ENCODE measurements at regions not wholly inside any gene's neighbourhood (a gene's known extent, or its start where the extent isn't known, plus 50 kb on each side); places are given as distances from the start of the nearest gene placed in this dataset.

DNA sequence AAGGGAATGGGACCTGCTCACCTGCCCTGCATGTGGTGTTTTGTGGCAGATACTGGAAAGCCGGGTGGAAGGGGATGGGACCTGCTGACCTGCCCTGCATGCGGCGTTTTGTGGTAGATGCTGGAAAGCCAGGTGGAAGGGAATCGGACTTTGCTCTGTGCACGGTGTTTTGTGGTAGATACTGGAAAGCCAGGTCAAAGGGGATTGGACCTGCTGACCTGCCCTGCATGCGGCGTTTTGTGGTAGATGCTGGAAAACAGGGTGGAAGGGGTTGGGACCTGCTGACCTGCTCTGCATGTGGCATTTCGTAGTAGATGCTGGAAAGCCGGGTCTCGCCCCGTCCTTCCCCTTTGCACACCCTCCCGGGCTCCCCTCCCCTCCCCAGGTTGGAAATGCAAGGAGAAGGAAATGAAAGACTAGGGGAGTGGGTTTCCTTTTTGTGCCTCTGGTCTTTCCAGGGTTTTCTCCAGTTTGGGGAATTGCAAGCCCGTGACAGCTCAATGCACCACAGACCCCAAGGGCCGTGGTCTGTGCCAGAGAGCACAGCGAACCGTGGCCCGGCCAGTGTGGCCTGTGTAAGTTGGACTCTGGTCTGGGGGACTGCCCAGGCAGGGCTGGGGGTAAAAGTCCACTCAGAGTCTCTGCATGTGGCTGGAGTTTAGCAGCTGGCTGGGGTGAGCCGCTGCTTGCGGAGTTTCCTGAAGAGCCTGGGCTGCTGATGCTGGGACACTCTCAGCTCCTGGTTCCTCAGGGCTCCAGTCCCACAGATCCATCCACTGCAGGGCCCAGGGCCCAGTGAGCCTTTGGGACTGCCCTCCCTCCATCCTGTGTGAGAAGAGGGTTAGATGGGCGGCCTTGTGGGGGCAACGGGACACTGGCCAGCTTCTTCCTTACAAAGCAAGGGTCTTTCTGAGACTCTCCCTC lies 105.5 kb downstream of the CRYAA start:
- no peak for DNase-seq (ENCODE audit: low spot score)

DNA sequence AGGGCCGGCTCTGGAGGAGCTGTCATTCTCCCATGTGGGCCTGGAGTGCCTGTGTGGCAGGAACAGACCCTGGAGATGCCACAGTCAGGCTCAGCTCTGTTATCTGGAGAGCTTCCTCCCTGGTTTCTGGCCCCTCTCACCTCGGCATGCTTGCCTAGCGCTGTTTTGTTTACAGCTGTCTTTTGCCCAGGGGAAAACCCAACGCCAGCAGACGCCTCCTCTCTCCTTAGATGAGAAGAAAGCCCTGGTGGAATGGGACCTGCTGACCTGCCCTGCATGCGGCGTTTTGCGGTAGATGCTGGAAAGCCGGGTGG lies 104.9 kb downstream of the CRYAA start:
- no peak for DNase-seq (ENCODE audit: low spot score)

DNA sequence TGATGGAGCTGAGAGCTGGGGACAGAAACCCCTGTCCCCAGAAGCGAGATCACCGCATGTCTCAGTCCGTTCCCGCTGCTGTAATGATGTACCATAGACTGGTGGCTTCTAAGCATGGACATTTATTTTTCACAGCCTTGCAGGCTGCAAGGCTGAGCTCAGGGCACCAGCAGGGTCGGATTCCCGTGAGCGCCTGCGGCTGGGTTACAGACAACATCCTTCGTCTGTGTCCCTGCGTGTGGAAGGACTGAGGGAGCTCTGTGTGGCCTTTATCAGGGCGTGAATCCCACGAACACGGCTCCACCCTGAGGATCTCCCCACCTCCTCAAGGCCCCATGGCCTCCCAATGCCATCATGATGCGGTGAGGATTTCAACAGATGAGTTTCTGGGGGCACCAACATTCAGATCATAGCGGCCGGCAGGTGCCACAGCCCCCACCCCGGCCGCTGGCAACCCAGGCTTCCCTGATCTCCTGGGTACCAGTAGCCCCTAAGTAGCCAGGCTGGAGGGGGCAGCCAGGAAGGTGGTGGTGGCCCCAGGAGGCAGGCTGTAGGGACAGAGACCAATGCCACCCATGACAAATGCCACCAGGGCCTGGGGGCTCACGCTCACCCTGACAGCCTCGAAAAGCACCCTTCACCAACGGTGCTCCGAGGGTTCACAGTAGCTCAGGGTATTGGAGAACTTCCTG lies 104.4 kb downstream of the CRYAA start:
- no peak for DNase-seq (ENCODE audit: low spot score)

DNA sequence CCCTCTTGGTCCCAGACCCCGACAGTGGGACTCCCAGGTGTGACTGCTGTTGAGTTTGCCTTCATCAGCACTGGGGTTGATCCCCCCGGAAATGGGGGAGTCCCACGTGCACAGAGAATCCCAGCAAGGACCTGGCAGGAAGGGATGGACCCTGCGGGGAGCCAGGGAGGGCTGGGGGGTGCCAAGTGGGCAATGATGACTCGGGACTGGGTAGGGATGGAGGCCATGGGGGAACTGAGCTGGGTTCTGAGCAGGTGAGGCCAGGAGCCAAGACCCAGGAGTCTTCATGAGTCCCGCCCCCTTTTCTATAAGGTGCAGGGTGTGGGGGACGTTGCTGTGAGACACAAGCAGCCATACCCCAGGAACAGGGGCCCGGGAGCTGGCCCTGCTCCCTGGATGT lies 103.8 kb downstream of the CRYAA start:
- DNase-seq (ENCODE audit: low spot score), result no peak

DNA sequence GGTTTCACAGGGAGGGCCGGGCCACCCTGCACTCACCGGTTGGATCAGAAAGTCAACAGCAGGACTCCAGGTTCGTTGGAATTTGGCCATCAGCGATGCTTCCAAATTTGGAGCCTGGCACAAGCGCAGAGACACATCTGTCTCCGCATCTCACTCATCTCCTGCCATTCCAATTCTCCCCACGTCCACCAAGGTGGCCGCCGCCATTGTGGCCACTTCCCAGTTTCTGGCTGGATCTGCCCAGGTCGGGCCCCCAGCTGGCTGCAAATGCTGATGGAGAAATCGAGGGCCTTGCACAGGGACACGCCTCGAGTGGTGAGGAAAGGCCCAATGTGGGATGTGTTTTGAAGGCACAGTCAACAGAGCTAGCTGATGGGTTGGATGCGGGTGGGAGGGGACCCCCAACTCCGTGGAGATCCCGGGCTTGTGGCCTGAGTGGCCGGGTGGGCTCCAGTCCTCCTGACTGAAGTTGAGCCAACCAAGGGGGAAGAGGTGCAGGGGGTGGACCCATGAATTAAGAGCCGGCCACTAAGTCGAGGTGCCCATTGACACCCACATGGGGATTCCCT lies 102.7 kb downstream of the CRYAA start:
- DNase-seq (ENCODE audit: low spot score), result no peak

DNA sequence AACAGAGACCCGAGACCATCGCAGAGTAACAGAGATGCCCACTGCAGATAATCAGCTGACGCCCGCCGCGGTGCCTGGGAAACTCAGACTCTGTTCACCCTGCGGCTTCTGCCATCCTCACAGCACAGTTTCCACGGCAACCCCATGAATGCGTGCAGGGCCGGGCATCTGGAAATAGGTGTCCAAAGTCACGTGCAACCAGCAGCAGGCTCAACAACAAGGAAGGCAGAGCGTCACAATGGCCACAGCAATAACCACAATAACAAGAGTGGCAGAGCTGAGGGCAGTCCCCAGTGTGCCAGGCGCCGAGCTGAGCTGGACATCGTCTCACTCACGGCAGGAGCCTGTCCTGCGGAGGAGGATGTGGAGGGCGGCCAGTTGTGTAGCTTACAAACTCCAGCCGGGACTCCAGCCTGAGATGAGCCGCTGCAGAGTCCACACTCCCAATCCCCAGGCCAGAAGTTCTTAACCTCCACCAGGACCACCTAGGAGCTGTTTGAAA lies 102.0 kb downstream of the CRYAA start:
- no peak for DNase-seq (ENCODE audit: low spot score)

DNA sequence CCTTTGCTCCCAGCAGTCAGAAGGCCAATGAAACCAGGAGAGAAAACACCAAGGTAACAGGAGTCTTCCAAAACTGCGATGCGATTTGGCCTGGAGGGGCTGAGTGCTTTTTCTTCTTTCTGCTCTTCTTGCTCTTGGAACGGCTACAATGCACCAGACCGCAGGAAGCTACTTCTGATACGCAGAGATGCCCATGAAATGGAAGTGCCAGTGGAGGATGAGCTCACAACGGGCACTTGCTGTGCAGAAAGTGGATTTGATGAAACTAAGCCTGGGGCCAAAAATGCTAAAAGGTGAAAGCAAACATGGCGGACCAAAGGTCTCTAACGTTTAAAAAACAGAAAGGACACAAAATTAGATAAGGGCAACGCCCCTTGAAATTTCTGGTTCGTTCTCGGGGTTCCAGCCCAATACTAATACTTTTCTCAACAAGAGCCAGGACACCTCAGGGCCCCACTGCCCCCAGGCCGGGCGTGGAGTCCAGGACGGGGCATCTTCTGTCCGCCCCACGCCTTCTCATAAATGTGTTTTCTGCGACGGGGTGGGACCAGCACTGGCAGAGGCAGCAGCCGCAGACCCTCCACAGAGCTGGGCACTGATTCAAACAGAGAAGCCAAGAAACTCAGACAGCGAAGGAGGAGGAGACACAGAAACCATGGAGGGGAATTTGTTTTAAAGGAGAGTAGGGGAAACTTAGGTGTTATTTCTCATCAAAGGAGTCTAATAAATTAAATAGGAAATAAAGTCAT lies 101.3 kb downstream of the CRYAA start:
- no peak for DNase-seq (ENCODE audit: low spot score)

DNA sequence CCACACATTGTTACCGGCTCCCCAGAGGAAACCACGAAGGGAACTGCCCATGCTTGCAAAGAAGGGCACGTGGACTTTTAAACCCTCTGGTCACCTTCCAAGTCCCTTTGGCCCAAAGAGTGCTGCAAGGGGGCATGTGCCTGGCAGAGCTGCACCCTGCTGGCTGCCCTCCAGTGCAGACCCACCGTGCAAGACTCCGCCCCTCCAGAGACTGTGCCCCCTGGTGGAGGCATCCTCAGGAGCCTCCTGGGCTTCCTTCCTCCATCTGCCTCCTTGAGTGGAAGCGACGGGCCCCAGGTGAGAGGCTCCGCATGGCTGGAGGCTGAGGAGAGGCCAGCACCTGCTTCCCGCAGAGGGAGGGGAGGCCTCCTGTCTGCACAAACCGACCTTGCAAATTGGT lies 100.6 kb downstream of the CRYAA start:
- no peak for DNase-seq (ENCODE audit: low spot score)

DNA sequence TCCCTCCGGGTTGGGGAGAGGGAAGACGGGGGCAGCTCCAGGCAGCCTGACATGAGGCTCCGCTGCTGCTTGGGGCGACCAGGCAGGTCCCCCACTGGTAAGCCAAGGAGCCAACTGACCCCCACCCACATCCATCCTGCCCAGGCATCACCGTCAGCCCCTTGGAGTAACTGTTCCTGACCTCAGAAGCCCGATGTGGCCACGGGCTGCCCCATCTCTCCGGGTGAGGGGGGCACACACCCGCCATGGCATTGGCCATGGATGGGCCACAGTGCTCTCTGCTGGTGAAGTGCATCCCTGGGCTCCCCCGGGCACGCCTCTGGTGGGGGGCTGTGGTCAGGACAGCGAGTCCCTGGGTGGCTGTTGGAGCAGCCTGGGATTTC lies 100.0 kb downstream of the CRYAA start:
- DNase-seq (ENCODE audit: low spot score), result no peak

DNA sequence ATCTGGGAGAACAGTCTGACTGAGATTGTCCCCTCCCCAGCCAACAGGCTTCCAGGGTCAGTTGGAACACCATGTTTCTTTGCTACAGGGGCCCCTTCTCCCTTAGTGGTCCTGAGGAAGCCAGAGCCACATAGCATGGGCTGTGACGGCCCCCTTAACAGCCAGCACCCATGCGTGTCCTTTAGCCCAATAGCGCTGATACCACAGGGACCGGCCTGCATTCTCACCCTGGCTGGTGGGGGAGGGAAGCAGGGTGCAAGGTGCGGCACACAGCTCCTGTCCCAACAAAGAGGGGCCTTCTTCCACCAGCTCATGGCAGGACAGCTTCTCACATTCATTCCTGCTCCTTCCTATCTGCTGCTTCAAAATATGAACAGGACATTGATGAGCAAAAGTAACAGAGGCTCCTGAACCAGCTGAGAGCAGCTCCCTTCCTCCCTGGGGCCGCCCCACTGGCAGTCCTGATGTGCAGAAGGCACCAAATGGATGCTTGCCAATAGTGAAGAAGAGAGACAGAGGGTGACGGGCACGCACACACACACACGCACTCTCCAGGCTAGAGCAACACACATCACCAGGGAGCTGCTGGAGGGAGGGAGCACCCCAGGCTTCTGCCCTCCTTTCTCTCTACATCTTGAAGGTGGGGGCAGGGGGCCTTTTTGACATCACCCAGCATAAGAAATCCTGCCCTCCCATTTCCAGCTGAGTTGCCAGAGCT lies 99.4 kb downstream of the CRYAA start:
- no peak for DNase-seq (ENCODE audit: low spot score)

DNA sequence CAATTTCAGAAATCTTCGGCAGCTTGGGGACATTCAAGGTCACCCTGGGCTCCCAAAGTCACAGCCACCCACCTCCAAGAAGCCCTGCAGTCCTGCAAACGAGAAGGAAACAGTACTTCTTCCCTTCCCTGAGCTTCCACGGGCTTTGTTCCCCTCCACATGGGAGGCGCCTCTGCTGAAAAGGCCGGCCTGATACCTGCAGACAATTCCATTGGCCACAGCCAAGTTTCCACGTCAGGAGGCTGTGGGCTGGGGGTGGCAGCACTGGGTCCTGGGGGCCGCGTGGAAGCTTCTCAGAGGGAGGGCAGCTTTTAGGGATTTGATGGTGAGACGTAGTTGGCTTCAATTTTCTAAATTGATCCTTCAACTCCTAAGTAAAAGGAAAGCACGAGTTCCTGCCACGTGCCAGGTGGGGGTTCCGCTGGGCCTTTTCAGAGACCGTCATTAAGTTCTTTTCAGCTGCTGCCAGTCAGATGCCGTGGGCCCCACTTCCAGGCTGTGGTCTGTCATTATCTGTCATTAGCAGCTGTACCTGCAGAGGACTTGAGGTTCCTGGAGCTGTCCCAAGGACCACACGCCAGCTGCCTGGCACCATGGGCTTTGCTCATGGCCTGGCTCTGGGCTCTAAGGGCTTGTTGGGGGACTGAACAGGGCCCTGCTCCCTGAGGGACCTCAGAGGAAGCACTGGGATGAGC lies 98.7 kb downstream of the CRYAA start:
- no peak for DNase-seq (ENCODE audit: low spot score)

DNA sequence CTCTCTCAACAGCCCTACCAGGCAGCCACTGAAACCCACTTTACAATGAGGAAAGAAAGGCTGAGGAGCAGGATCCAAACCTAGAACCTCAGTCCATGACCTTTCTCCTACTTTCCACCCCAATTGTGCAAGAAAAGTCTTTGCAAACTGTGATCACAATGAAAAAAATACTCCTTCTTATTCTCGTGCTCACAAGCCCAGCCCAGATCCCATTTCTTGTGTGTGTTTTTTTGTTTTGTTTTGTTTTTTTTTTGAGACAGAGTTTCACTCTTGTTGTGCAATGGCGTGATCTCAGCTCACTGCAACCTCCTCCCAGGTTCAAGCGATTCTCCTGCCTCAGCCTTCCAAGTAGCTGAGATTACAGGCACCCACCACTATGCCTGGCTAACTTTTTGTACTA lies 97.7 kb downstream of the CRYAA start:
- DNase-seq (ENCODE audit: low spot score), result no peak

DNA sequence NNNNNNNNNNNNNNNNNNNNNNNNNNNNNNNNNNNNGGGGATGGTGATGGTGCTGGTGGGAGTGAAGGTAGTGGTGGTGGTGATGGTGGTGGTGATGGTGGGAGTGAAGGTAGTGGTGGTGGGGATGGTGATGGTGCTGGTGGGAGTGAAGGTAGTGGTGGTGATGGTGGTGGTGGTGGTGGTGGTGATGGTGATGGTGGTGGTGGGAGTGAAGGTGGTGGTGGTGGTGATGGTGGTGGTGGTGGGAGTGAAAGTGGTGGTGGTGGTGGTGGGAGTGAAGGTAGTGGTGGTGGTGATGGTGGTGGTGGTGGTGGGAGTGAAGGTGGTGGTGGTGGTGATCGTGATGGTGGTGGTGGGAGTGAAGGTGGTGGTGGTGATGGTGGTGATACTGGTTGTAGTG lies 93.6 kb downstream of the CRYAA start:
- peak; percentile 86 for DNase-seq (ENCODE audit: low spot score)

Data from ecto neural progenitor cell (in vitro differentiated cells).